CD14-positive monocyte (primary cell): ENCODE measurements at regions not wholly inside any gene's neighbourhood (a gene's known extent, or its start where the extent isn't known, plus 50 kb on each side); places are given as distances from the start of the nearest gene placed in this dataset.

ENCODE experiments used
- DNase-seq, 3 donors: peaks; one replicate each; pipeline ENCODE4 v3.0.0-alpha.2; 2011 to 2022
- H2AFZ ChIP-seq: 2 replicates; pipeline ENCODE4 v1.6.0; 2012; ENCODE audit warnings: mild to moderate bottlenecking, low read depth, low read length, inconsistent platforms; ENCODE audit not compliant: insufficient read depth, poor library complexity, severe bottlenecking
- H3K27ac ChIP-seq, 2 donors: 1 replicate in 1 of 2; 2 replicates in 1 of 2; pipeline ENCODE4 v1.5.1; 2012 to 2013; ENCODE audit warnings: low read length in 2 of 2, control low read depth in 1 of 2, inconsistent platforms in 1 of 2, low read depth in 1 of 2, mild to moderate bottlenecking in 1 of 2
- H3K27me3 ChIP-seq, 2 donors: one replicate each; pipeline versions ENCODE4 v1.6.0 to v1.6.1; 2011 to 2013; ENCODE audit warnings: low read length in 2 of 2; ENCODE audit not compliant: control insufficient read depth in 2 of 2, insufficient read depth in 2 of 2
- H3K36me3 ChIP-seq, 2 donors: replicated peaks in 1 of 2; 1 replicate in 1 of 2; 2 replicates in 1 of 2; pipeline versions ENCODE4 v1.5.1 to v1.6.1; 2012 to 2013; ENCODE audit warnings: low read length in 2 of 2, control low read depth in 1 of 2, inconsistent platforms in 1 of 2, mild to moderate bottlenecking in 1 of 2; ENCODE audit not compliant: insufficient read depth in 2 of 2, control insufficient read depth in 1 of 2
- H3K4me1 ChIP-seq, 2 donors: 1 replicate in 1 of 2; 2 replicates in 1 of 2; pipeline versions ENCODE4 v1.5.1 to v1.6.1; 2012 to 2013; ENCODE audit warnings: low read length in 2 of 2, control low read depth in 1 of 2, inconsistent platforms in 1 of 2, mild to moderate bottlenecking in 1 of 2, moderate library complexity in 1 of 2; ENCODE audit not compliant: insufficient read depth in 2 of 2, control insufficient read depth in 1 of 2
- H3K4me2 ChIP-seq: replicated peaks from 2 replicates; pipeline ENCODE3; 2012; ENCODE audit warnings: low read length, moderate library complexity, mild to moderate bottlenecking; ENCODE audit not compliant: poor library complexity, severe bottlenecking; ENCODE audit errors: extremely low read depth
- H3K4me3 ChIP-seq, 3 experiments: fragments of 200-600 bp in 1 of 3; sonication (generic) in 1 of 3; replicated peaks in 1 of 3; 1 replicate in 2 of 3; 2 replicates in 1 of 3; pipeline ENCODE4 v1.5.1; 2011 to 2013; ENCODE audit warnings: low read length in 3 of 3, mild to moderate bottlenecking in 3 of 3, control low read depth in 2 of 3, low read depth in 2 of 3, inconsistent platforms in 1 of 3, moderate library complexity in 1 of 3
- H3K79me2 ChIP-seq: 2 replicates; pipeline ENCODE4 v1.6.0; 2012; ENCODE audit warnings: mild to moderate bottlenecking, control low read depth, inconsistent platforms, low read length, moderate library complexity; ENCODE audit not compliant: insufficient read depth
- H3K9ac ChIP-seq: 2 replicates; pipeline ENCODE4 v1.6.0; 2017; ENCODE audit warnings: low read length, mild to moderate bottlenecking; ENCODE audit not compliant: insufficient read depth, poor library complexity, severe bottlenecking
- H3K9me3 ChIP-seq, 2 donors: replicated peaks in 1 of 2; 1 replicate in 1 of 2; 2 replicates in 1 of 2; pipeline versions ENCODE4 v1.5.1 to v1.6.1; 2012 to 2013; ENCODE audit warnings: low read length in 2 of 2, control low read depth in 1 of 2; ENCODE audit not compliant: control insufficient read depth in 1 of 2, insufficient read depth in 1 of 2
- H4K20me1 ChIP-seq: 2 replicates; pipeline ENCODE4 v1.6.0; 2012; ENCODE audit warnings: mild to moderate bottlenecking, low read length, control low read depth, moderate library complexity; ENCODE audit not compliant: insufficient read depth
- H3K27ac Mint-ChIP-seq, 7 donors: one replicate each; pipeline ENCODE4 v1.8.0; 2020; ENCODE audit warnings: mild to moderate bottlenecking in 7 of 7, mixed read lengths in 7 of 7, moderate library complexity in 6 of 7, inconsistent platforms in 2 of 7
- H3K27me3 Mint-ChIP-seq, 3 donors: one replicate each; pipeline ENCODE4 v1.8.0; 2021 to 2022; ENCODE audit warnings: low read depth in 3 of 3, mild to moderate bottlenecking in 3 of 3, mixed read lengths in 3 of 3, moderate library complexity in 3 of 3, inconsistent platforms in 1 of 3
- H3K36me3 Mint-ChIP-seq, 2 donors: one replicate each; pipeline ENCODE4 v1.8.0; 2020; ENCODE audit warnings: mixed read lengths in 2 of 2, inconsistent platforms in 1 of 2, mild to moderate bottlenecking in 1 of 2
- H3K4me1 Mint-ChIP-seq: one replicate; pipeline ENCODE4 v1.8.0; 2020; ENCODE audit warnings: mild to moderate bottlenecking, mixed read lengths
- H3K4me3 Mint-ChIP-seq, 2 donors: one replicate each; pipeline ENCODE4 v1.8.0; 2020; ENCODE audit warnings: mild to moderate bottlenecking in 2 of 2, mixed read lengths in 2 of 2, moderate library complexity in 1 of 2
- H3K9me3 Mint-ChIP-seq, 7 donors: one replicate each; pipeline ENCODE4 v1.8.0; 2020 to 2022; ENCODE audit warnings: mixed read lengths in 7 of 7, mild to moderate bottlenecking in 6 of 7, moderate library complexity in 6 of 7, inconsistent platforms in 2 of 7
- WGBS: methylation state at CpG from one replicate; pipeline ENCODE4 v1.1.5; 2013; ENCODE audit warnings: missing lambda C conversion rate; ENCODE audit not compliant: insufficient coverage; 5-methylcytosine and 5-hydroxymethylcytosine counted together
- intact Hi-C, 2 donors: fragments of 100-400 bp; cut with micrococcal nuclease; formaldehyde crosslinking; loops; one replicate each; pipeline versions ENCODE4 v1.15.0 to v1.15.1; 2023
- TF ChIP-seq, protein P1 (sequence below): fragments of 200-600 bp; IDR thresholded peaks from one replicate; pipeline ENCODE4 v1.8.0; 2022; ENCODE audit warnings: antibody characterized with exemption, mild to moderate bottlenecking

DNA sequence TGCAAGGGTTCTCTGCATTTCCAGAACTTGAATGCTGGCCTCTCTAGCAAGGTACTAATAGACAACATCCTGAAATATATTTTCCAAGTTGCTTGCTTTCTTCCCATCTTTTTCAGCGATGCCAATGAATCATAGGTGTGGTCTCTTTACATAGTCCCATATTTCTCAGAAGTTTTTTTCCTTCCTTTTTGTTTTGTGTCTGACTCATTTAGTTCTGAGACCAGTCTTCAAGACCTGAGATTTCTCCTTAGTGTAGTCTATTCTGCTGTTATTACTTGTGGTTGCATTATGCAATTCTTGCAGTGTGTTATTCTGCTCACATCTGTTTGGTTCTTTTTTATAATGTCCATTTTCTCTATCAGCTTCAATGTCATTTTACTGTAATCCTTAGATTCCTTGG is 1265.0 kb upstream of the ALCAM start:
- H3K79me2 ChIP-seq: no peaks in the 10 kb centered on the region
- H3K4me3 Mint-ChIP-seq: no peak overlapping the region
- H3K27ac Mint-ChIP-seq: no peak overlapping the region
- H3K9me3 Mint-ChIP-seq: peaks cover 0 to 3% (median 0%) of the 10 kb centered on the region in 7 donors
- intact Hi-C loops: no loop called here
- no peak overlapping the region for H2AFZ ChIP-seq
- no peaks in the 10 kb centered on the region for H3K36me3 Mint-ChIP-seq
- no peaks in the 10 kb centered on the region for H4K20me1 ChIP-seq
- no peaks in the 10 kb centered on the region for H3K36me3 ChIP-seq
- no peak for DNase-seq
- H3K4me1 ChIP-seq: no peaks in the 10 kb centered on the region
- H3K27ac ChIP-seq: no peak overlapping the region
- H3K27me3 ChIP-seq: no peaks in the 10 kb centered on the region
- peaks cover 0 to 1% (median 0%) of the 10 kb centered on the region in 3 donors for H3K27me3 Mint-ChIP-seq
- no CpG with 5 or more reads among the region's 1 CpG for WGBS
- H3K4me3 ChIP-seq: no peak overlapping the region
- no peak overlapping the region for H3K9ac ChIP-seq
- H3K4me1 Mint-ChIP-seq: no peaks in the 10 kb centered on the region
- no peaks in the 10 kb centered on the region for H3K9me3 ChIP-seq
- no peak overlapping the region for H3K4me2 ChIP-seq
- TF ChIP-seq, protein P1, sequence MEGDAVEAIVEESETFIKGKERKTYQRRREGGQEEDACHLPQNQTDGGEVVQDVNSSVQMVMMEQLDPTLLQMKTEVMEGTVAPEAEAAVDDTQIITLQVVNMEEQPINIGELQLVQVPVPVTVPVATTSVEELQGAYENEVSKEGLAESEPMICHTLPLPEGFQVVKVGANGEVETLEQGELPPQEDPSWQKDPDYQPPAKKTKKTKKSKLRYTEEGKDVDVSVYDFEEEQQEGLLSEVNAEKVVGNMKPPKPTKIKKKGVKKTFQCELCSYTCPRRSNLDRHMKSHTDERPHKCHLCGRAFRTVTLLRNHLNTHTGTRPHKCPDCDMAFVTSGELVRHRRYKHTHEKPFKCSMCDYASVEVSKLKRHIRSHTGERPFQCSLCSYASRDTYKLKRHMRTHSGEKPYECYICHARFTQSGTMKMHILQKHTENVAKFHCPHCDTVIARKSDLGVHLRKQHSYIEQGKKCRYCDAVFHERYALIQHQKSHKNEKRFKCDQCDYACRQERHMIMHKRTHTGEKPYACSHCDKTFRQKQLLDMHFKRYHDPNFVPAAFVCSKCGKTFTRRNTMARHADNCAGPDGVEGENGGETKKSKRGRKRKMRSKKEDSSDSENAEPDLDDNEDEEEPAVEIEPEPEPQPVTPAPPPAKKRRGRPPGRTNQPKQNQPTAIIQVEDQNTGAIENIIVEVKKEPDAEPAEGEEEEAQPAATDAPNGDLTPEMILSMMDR: no peak

DNA sequence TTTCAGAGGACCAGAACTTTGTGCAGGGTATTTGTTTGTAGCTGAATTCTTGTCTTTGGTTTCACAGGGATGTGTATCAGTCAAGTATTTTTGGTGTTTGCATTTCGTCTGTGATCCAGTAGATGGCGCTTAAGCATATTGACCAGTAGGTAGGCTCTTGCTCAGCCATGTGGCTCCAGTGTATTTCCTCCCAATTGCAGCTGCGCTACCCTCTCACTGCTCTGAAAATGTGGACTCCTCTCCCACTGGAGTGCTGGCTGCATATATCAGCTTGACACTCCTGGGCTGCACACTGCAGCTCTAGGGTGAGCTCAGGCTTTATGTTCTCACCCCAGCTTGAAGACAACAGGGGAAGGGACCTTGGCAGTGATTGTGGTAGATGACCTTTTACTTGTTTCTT is 1264.3 kb upstream of the ALCAM start:
- H3K27ac ChIP-seq: no peak overlapping the region
- no peak overlapping the region for H3K4me3 ChIP-seq
- H3K4me1 Mint-ChIP-seq: no peaks in the 10 kb centered on the region
- H3K36me3 ChIP-seq: no peaks in the 10 kb centered on the region
- 33% methylated on average over 1 of the region's 3 CpGs for WGBS
- H3K9me3 Mint-ChIP-seq: peaks cover 0 to 3% (median 0%) of the 10 kb centered on the region in 7 donors
- no peaks in the 10 kb centered on the region for H3K9me3 ChIP-seq
- no peak overlapping the region for H3K4me3 Mint-ChIP-seq
- intact Hi-C loops: no loop called here
- H3K27ac Mint-ChIP-seq: peak overlapping the region in 1 of 7 donors; percentile 14
- H4K20me1 ChIP-seq: no peaks in the 10 kb centered on the region
- H3K4me1 ChIP-seq: no peaks in the 10 kb centered on the region
- TF ChIP-seq, protein P1: no peak
- H3K4me2 ChIP-seq: no peak overlapping the region
- no peaks in the 10 kb centered on the region for H3K27me3 ChIP-seq
- no peaks in the 10 kb centered on the region for H3K36me3 Mint-ChIP-seq
- H3K79me2 ChIP-seq: no peaks in the 10 kb centered on the region
- H2AFZ ChIP-seq: no peak overlapping the region
- no peak overlapping the region for H3K9ac ChIP-seq
- H3K27me3 Mint-ChIP-seq: peaks cover 0 to 1% (median 0%) of the 10 kb centered on the region in 3 donors
- DNase-seq: peak in 1 of 3 donors; percentile 7
